HG02759 (cell line): ENCODE measurements at regions not wholly inside any gene's neighbourhood (a gene's known extent, or its start where the extent isn't known, plus 50 kb on each side); places are given as distances from the start of the nearest gene placed in this dataset.

Experiments used
- ATAC-seq: cut with Tn5 transposase; IDR thresholded peaks from one replicate; pipeline ENCODE4 v1.9.1; 2021; ENCODE audit warnings: mild to moderate bottlenecking, moderate library complexity; ENCODE audit not compliant: unreplicated experiment

DNA sequence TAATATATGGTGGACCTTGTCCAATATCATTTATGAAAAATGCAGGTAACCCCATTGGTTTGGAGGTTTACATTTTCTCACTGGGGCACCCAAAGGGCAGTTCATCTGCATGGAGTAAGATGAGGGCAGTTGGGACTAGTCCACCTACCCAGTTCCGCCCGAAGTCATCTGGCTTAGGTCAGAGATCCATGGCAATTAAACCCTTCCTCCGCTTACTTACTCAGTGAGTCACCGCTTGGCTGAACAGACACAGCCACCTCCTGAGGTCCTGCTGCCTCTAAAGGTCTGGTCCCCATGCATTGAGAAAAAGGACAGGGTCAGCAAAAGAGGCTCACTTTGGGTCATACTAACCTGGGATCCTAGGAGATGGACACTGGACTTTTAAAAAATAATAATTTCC lies 102.9 kb upstream of the PRL start:
- no peak for ATAC-seq

DNA sequence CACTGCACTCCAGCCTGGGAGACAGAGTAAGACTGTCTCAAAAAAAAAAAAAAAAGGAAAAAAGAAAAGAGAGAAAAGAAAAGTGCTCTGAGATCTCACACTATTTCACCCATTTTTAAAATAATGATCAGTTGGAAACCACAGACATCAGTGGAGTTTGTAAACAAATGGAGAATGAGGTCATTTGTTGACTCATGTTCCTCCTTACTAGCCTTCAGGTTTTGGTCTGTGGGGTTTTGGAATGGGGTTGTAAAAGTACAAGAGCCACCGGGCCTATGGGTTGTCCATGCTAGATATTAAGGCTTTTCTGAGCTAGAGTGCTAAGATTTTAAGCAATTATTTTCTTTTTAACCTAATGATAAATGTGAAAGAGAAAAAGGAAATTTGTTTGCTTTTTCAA lies 104.4 kb upstream of the PRL start:
- ATAC-seq: no peak

DNA sequence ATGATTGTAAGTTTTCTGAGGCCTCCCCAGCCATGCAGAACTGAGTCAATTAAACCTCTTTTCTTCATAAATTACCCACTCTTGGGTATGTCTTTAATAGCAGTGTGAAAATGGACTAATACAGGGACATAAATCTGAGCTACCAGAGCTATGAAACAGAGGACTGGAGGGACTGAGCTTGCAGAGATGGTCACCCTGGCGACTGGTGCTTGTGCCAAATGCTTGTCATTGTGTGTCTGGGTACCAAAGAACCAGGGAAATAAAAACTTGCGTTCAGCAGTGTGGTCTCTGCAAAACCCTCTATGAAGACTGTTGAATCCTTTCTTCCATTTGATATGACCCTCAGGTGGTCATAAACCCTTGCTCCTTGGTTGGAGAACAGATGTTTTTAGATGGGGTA lies 105.1 kb upstream of the PRL start:
- no peak for ATAC-seq

DNA sequence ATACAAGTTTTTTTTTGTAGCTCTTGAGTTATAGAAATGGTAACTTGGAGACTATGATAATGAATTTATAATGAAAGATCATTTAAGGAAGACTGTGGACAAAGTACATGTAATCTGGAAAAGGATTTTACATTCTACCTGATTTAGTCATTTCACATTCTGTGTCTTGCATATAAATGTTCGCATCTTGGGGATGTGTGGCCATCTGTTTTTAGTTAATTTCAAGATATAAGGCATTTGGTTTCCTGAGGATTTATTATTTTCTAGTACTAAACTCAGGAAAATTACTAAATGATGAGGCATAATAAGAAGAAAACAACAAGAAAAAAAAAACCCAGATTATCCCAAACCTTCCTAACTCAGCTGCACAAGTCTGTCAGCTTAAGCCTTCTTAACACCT lies 112.7 kb upstream of the PRL start:
- ATAC-seq: no peak

DNA sequence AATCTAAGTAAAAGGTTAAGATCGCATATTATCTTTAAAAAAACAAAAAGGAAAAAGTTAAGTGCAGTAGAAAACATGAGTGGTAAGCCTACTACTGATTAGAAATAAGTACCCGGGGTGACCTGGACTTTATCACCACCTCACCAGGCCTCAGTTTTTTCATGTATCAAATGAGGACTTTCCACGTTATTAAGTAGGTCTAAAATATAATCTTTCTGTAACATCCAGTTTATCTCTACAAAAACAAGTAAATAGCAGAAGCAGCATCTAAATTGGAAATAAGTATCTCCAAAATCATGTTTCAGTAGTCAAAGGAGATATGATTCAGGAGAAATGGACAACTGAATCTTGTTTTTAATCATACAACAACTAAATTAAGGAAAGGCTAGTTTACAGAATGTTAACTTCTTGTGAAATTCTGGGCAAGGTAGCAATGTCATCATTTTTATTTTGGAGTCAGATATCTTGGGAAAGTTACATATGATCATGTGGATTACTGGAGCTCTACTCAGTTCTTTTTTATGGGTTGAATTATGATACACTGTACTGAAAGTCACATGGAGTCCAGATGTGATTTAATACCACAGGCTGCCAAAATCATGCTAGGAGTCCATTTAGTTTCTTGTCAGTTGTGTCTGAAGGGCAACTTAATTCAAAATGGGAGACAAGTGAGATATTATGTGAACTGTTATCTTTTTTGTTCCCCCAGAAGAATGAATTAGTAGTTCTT lies 114.7 kb upstream of the PRL start:
- no peak for ATAC-seq

DNA sequence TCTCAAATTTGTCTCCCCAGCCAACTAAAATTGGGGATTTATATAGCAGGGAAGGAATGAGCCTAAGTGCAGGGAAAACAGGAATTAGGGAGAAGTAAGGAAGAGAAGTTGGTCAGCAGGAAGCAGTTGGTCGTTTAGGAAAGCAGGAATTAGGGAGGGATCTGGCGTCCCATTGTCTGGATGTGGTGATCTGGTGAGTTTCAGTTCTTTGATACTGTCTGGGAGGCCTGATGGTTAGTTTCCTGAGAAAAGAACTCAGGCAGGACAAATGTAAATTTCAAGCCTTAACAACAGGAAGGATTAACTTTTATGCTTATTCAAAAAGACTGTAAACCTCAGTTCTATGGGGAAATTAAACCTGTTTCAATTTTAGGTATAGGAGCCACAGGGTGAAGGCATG lies 116.2 kb upstream of the PRL start:
- no peak for ATAC-seq

DNA sequence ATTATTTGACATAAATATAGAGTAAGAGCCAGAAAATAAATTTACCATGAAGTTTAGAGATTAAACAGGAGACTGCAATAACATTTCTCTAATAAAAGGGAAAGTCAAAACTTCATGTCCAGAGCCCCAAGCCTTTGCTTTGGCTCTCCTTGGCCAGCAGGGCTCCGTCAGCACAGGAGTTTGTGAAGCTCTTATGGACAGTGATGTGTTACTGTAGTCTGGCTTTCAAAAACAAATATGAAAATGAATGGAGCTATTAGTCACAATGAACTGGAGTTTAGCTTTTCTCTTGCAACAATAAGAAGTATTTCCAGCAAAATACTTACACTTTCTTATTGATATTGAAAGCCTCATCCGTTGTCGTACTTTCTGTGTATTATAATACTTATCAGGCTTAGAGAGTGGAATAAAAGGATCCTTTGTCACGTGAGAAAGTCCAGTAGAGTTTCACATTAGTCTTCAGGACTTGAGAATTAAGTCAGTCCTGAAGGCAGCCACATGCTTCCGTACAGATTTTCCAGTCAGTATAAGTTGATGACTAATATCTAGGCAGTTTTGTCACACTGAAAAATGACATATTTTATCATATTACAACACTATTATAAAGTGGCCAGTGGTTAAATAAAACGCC lies 117.0 kb upstream of the PRL start:
- ATAC-seq: no peak

DNA sequence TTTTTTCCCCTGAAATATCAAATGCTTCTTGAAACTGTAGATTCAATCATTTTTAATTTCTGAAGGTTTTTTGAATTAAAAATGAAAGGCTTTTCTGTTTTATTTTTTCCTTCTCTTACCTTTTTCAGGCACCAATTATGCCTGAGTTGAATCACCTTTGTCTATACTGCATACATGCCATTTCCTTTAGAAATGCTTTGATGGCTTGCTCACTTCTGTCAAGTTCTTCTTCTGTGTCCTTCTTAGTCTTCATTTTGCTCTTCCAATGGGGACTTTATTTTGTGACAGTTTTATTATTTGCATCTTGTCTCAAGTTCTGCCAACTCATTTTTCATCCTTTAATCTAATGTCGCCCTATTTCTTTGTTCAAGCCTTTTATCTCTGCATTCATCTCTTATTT lies 121.9 kb upstream of the PRL start:
- ATAC-seq: no peak

DNA sequence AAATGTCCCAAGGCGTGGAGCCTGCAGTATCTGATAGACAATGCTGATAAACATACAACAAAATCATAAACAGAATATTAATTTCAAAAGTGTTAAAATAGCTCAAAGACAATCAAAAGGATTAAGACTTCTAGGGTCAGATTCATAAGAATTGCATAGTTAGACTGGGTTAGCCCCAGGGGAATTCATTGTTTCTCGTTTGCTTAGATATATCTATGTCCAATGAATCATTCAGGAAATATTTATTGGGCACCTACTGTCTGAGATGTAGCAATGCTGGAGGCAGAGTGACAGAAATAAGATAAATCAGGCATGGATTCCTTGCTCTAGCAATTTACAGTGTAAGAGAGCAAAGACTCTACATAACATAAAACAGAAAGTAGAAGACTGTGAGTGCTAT lies 124.4 kb upstream of the PRL start:
- ATAC-seq: no peak

DNA sequence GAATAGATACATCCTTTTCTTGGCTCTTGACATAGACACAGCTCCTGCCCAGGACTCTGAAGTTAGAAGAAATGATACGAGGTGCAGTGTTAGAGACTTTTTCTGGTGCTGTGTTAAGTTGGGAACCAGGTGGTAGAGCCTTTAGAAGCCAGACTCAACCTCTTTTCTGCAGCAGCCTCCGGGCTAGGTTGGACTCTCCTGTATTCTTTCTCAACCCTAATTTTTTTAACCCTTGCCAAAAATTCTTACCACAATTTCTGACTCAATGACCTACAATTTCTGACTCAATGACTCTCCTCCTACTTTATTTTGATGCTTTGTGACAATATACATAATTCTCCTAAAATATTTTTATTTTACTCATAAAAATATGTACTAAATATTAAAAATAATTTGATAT lies 127.4 kb upstream of the PRL start:
- no peak for ATAC-seq

DNA sequence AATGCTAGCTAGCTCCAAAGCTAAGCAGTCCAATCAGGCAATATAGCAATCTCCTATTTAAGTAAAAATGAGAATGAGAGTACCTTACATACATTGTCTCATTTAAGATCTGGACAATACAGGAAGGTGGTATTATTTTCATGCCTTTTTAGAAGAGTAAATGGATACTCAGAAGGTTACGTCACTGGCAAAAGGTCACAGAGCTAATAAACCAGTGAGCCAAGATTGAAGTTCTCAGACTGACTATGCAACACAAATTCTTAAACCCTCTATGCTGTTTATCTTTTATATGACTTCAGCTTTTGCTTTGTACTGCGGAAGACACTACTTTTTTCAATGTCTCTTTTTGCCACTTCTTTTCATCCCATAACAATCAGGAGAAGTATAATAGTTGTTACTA lies 135.2 kb upstream of the PRL start:
- no peak for ATAC-seq

DNA sequence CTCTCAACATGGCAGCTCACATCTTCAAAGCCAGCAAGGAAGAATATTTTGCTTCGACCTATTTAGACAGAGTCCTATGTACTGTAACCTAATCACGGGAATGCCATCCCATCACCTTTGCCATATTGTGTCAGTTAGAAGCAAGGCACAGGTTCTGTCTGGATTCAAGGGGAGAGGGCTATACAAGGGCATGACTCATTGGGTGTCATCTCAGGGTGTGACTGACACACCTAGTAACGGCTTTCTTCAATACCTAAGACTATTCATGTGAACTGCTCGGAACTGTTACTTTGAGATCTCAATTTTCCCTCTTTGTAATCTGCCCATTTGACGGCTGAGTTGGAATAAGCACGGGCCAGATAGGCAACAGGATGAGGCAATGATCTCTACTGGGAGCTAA lies 135.6 kb upstream of the HDGFL1 start:
- ATAC-seq: no peak

DNA sequence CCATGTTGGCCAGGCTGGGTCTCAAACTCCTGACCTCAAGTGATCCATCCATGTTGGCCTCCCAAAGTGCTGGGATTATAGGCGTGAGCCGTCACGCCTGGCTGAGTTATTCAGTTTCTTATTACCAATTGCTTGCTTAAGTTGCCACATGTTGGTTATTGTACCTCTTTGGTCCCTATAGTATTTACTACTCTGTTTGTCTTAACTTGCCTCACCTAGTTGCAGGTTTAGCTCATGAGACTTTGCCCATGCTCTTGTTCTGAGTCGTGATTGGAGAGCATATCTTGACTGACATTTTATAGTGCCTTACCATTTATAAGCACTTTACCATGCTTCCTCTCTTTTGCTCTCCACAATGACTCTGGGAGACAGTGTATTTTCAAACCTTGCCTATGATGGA lies 134.2 kb upstream of the HDGFL1 start:
- ATAC-seq: no peak

DNA sequence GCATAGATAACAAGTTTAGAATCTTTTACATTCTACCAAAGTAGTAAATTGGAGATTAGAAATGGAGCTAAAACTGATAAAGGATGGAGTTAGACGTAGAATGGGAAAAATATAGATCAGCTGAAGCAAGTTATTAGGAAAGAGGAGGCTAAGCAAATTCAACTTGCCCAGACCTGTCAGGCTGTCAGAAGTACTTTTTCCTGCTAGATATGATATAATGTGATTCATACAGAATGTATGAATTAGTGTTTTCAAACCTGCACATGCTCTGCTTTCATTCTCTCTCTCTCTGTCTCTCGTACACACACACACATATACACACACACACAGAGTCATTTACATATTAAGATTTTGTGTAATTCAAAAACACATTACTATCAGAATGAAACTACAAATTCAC lies 133.2 kb upstream of the HDGFL1 start:
- ATAC-seq: no peak

DNA sequence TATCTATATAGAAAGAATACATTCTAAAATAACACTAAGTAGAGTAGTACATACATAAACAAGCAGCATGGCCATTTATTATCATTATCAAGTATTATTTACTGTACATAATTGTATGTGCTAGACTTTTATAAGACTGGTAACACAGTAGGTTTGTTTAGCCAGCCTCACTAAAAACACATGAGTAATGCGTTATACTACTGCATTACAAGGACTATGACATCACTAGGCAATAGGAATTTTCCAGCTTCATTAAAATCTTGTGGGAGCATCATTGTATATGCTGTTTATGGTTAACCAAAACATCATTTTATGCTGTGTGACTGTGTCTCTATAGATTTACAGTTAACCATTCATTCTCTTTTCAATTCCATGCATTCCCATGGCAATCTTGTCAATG lies 131.7 kb upstream of the HDGFL1 start:
- no peak for ATAC-seq

DNA sequence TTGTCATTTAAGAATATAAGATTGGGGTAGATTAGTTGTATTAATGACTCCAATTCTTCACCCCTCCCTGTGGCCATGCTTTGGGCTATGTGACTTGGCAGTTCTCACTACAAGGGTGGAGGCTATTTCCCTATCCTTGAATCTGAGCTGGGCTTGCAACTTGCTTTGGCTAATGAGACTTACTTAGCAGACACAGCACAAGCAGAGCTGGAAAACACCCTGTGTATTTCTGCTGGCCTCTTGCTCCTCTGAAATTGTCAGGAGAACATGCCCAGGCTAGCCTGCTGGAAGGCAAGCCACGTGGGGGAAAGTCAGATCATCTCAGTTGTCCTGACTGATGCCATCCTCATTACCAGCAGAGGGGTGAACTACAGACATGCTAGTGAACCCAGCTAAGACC lies 126.5 kb upstream of the HDGFL1 start:
- ATAC-seq: no peak

DNA sequence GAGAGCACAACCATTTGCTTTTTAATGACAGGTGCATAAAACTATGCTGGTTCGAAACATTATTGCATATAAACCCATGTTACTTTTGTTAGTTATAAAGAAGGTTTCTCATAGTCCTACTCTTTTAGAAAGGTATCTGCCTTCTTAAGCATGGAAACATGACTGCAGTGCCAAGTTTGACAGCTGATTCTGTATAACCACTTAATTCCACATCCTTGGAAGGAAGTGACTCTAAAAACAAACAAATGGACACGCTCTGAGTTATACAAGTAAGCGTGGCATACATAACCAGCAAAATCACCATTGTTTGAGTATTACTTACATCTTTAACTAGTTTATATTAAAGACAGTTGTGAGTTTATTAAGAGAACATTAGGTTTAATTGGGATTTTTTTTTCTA lies 125.0 kb upstream of the HDGFL1 start:
- no peak for ATAC-seq

DNA sequence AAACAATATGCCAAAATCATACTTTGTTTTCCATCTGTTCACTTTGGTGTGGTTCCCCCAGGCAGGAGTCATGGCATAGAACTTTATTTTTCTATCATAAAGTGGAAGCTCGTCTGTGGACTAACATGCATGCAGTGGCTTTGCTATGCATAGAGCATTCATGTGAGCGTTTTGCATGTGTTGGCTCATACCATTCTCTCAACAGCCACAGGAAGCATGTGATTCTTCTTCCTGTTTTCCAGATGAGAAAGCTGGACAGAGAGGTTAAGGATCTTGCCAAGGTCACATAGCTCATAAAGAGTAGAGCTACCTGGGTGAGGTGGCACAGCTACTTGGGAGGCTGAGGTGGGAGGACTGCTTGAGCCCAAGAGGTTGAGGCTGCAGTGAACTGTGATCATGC lies 123.4 kb upstream of the HDGFL1 start:
- no peak for ATAC-seq

DNA sequence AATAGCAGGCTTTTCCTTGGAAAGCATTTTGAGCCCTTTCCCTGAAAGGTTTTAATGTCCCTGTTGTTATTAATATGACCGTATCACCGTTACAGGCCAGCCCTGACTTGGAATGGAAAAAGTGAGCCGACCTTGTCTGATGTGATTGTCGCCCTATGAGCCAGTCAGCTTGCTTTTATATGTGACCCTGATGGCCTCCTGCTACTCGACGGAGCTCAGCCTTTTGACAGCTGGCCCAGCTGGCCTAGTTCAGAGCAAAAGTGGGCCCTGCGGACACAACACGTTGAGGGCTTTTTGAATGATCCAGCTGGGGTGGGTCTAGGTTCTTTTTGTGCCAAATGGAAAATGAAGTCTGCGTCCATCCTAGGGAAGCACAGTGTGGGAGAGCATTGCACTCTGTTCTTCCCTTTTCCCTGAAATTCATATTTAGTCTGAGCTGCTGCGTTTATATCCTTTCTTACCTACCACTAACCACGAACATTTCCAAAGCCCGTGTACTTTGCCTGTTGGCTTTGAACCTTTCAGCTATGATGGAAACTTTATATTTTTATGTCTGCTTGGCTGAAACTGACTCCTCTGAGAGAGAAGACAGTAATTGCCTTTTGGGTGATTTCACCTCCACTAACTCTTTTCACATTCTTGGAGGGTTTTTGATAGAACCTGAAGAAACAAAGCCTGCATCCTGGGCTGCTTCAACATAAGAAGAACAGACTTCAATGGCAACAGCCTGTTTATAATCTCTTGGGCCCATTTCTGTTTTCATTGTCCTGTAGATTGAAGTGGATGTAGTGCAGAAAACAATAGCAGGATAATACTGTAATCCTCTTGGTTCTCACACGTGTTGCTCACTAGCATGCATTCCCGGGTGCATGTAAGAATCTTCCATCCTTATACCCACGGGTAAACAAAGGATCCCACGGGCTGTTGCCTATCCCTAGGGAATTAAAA lies 121.8 kb upstream of the HDGFL1 start:
- ATAC-seq: no peak

DNA sequence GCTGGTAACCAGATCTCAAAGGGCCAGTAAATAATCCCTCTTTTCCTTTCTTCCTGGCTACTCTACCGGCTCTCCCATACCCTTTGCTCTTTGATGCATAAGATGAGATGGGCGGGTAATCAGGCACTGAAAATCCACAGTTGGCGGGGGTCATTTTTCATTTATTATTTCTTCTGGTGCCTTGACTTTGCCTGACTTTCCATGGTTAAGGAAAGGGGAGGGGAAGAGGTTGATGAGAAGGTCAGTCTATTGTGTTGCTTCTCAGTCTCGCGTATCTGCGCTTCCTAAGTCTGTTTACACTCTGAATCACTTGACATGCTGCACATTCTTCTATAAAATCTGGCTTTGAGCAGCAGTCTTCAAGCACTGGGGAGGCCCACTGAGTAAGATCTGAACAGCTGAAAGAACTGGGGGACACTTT lies 121.1 kb upstream of the HDGFL1 start:
- ATAC-seq: no peak

DNA sequence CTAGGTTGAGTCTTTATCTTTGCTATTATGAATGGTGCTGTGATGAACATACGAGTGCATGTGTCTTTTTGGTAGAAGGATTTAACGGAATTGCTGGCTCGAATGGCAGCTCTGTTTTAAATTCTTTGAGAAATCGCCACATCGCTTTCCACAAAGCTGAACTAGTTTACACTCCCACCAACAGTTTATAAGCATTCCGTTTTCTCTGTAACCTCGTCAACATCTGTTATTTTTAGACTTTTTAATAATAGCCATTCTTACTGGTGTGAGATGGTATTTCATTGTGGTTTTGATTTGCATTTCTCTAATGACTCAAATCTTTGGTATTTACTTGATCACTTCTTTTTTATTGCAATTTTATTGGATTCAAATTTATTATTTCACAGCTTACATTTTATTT lies 117.4 kb upstream of the HDGFL1 start:
- ATAC-seq: no peak

DNA sequence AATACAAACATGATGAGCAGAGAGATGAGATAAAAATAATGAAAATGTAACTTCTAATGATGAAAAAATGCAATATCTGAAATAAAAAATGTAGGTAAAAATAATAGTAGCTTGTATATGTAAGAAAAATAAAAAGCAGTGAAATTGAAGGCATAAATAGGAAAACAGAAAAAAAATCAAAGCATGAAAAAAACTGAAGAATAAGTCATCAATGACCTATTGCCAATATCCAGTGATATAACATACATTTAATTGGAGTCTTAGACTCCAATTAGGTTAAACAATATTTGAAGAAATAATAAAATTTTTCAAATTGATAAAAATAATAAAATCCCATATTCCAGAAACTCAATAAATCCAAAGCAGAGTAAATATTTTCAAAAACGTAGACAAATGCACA lies 114.0 kb upstream of the HDGFL1 start:
- ATAC-seq: no peak
